H1 (cell line): ENCODE measurements at regions not wholly inside any gene's neighbourhood (a gene's known extent, or its start where the extent isn't known, plus 50 kb on each side); places are given as distances from the start of the nearest gene placed in this dataset.

Experiments used
- CTCF ChIA-PET: fragments of 300-600 bp; sonication (Branson Sonifier 250); formaldehyde crosslinking; loops from one replicate; lab custom pipeline; 2021; ENCODE audit not compliant: partially characterized antibody; lab: Charles Lee
- POLR2A ChIA-PET: fragments of 300-600 bp; sonication (Branson Sonifier 250); formaldehyde crosslinking; loops from one replicate; lab custom pipeline; 2021; ENCODE audit warnings: inconsistent platforms; ENCODE audit not compliant: partially characterized antibody; lab: Charles Lee
- DNase-seq, 2 experiments: peaks; one replicate each; pipeline versions ENCODE4 v3.0.0 to v3.0.0-alpha.2; 2010 to 2022; ENCODE audit warnings: low spot score in 2 of 2, low read depth in 1 of 2, mixed read lengths in 1 of 2
- FAIRE-seq: peaks from 2 replicates; lab custom pipeline; 2011; peaks lifted over from hg19 to GRCh38; lab: Jason Lieb, UNC
- H2AFZ ChIP-seq: 2 replicates; pipeline ENCODE4 v1.8.1; 2012; ENCODE audit warnings: low read length, inconsistent platforms
- H2AK5ac ChIP-seq: 2 replicates; pipeline ENCODE4 v1.6.1; 2013; ENCODE audit warnings: low read depth, low read length
- H2BK120ac ChIP-seq: replicated peaks from 2 replicates; pipeline ENCODE3; 2013; ENCODE audit warnings: low read depth, low read length, inconsistent platforms
- H2BK12ac ChIP-seq: 2 replicates; pipeline ENCODE4 v1.6.1; 2013; ENCODE audit warnings: low read depth, low read length
- H2BK15ac ChIP-seq: 2 replicates; pipeline ENCODE4 v1.6.1; 2013; ENCODE audit warnings: low read length
- H2BK20ac ChIP-seq: 2 replicates; pipeline ENCODE4 v1.6.1; 2013; ENCODE audit warnings: low read length
- H2BK5ac ChIP-seq: 2 replicates; pipeline ENCODE4 v1.6.1; 2013; ENCODE audit warnings: low read depth, low read length
- H3K14ac ChIP-seq: 2 replicates; pipeline ENCODE4 v1.6.1; 2013; ENCODE audit warnings: inconsistent platforms; ENCODE audit not compliant: insufficient read length
- H3K18ac ChIP-seq: 2 replicates; pipeline ENCODE4 v1.6.1; 2013; ENCODE audit warnings: low read length; ENCODE audit errors: extremely low read depth
- H3K23ac ChIP-seq: 2 replicates; pipeline ENCODE4 v1.6.1; 2013; ENCODE audit warnings: inconsistent platforms; ENCODE audit not compliant: insufficient read length
- H3K23me2 ChIP-seq: 2 replicates; pipeline ENCODE4 v1.6.1; 2013; ENCODE audit warnings: low read depth, low read length
- H3K27ac ChIP-seq: 2 replicates; pipeline ENCODE4 v1.6.1; 2011; ENCODE audit warnings: low read depth, low read length, inconsistent platforms
- H3K27me3 ChIP-seq, 4 experiments: replicated peaks in 1 of 4; 1 replicate in 1 of 4; 2 replicates in 3 of 4; pipeline versions ENCODE4 v1.6.1 to v1.8.1; 2011 to 2013; ENCODE audit warnings: low read length in 3 of 4, mild to moderate bottlenecking in 3 of 4, inconsistent platforms in 2 of 4, mixed read lengths in 2 of 4, moderate library complexity in 1 of 4; ENCODE audit not compliant: control insufficient read depth in 3 of 4, insufficient read depth in 3 of 4; ENCODE audit errors: extremely low read depth in 1 of 4
- H3K36me3 ChIP-seq, 4 experiments: 2 replicates each; pipeline versions ENCODE4 v1.6.1 to v1.8.1; 2011 to 2013; ENCODE audit warnings: mild to moderate bottlenecking in 4 of 4, low read length in 3 of 4, moderate library complexity in 2 of 4, control low read depth in 1 of 4, inconsistent platforms in 1 of 4; ENCODE audit not compliant: insufficient read depth in 4 of 4, control insufficient read depth in 2 of 4
- H3K4ac ChIP-seq: replicated peaks from 2 replicates; pipeline ENCODE3; 2013; ENCODE audit warnings: low read length, low read depth, mixed read lengths, inconsistent platforms; ENCODE audit not compliant: insufficient read length
- H3K4me1 ChIP-seq, 4 experiments: replicated peaks in 1 of 4; 1 replicate in 1 of 4; 2 replicates in 3 of 4; pipeline versions ENCODE4 v1.6.1 to v1.8.1; 2011 to 2013; ENCODE audit warnings: low read length in 3 of 4, inconsistent platforms in 2 of 4, mixed read lengths in 1 of 4; ENCODE audit not compliant: insufficient read depth in 4 of 4, control insufficient read depth in 3 of 4
- H3K4me2 ChIP-seq, 2 experiments: 2 replicates each; pipeline versions ENCODE4 v1.6.1 to v1.8.1; 2011 to 2013; ENCODE audit warnings: low read depth in 2 of 2, low read length in 2 of 2, control low read depth in 1 of 2, inconsistent platforms in 1 of 2, mild to moderate bottlenecking in 1 of 2; ENCODE audit not compliant: insufficient read depth in 1 of 2
- H3K4me3 ChIP-seq, 4 experiments: fragments of 200-600, 300-600 bp in 1 of 4; sonication (generic), shearing (Covaris generic), sonication (Bioruptor Twin) in 1 of 4; 2 replicates each; pipeline versions ENCODE4 v1.5.1 to v1.8.1; 2011 to 2016; ENCODE audit warnings: low read length in 4 of 4, low read depth in 3 of 4, control low read depth in 2 of 4, inconsistent platforms in 2 of 4, mild to moderate bottlenecking in 2 of 4, mixed read lengths in 1 of 4, moderate library complexity in 1 of 4; ENCODE audit not compliant: insufficient read depth in 2 of 4; ENCODE audit errors: extremely low read depth in 1 of 4
- H3K56ac ChIP-seq: replicated peaks from 2 replicates; pipeline ENCODE3; 2013; ENCODE audit warnings: low read depth, mild to moderate bottlenecking, mixed read lengths, low read length, inconsistent platforms; ENCODE audit not compliant: insufficient read length
- H3K79me1 ChIP-seq: 2 replicates; pipeline ENCODE4 v1.6.1; 2013; ENCODE audit warnings: low read depth, low read length, control low read depth
- H3K79me2 ChIP-seq, 2 experiments: 2 replicates each; pipeline versions ENCODE4 v1.6.1 to v1.8.1; 2012 to 2013; ENCODE audit warnings: low read length in 2 of 2, mild to moderate bottlenecking in 2 of 2, inconsistent platforms in 1 of 2; ENCODE audit not compliant: insufficient read depth in 2 of 2, control insufficient read depth in 1 of 2
- H3K9ac ChIP-seq, 4 experiments: replicated peaks in 1 of 4; 1 replicate in 1 of 4; 2 replicates in 3 of 4; pipeline versions ENCODE4 v1.6.1 to v1.8.1; 2011 to 2013; ENCODE audit warnings: low read depth in 3 of 4, low read length in 3 of 4, control low read depth in 2 of 4, mild to moderate bottlenecking in 2 of 4, moderate library complexity in 2 of 4, inconsistent platforms in 1 of 4; ENCODE audit errors: extremely low read depth in 1 of 4
- H3K9me3 ChIP-seq, 2 experiments: 2 replicates each; pipeline versions ENCODE4 v1.6.1 to v1.8.1; 2012 to 2013; ENCODE audit warnings: mild to moderate bottlenecking in 2 of 2, moderate library complexity in 2 of 2, control low read depth in 1 of 2, inconsistent platforms in 1 of 2, low read depth in 1 of 2, low read length in 1 of 2, mixed read lengths in 1 of 2; ENCODE audit not compliant: insufficient read depth in 2 of 2
- H4K20me1 ChIP-seq, 2 experiments: replicated peaks in 1 of 2; 2 replicates each; pipeline versions ENCODE3 to v1.8.1; 2011 to 2013; ENCODE audit warnings: inconsistent platforms in 2 of 2, low read length in 2 of 2, mild to moderate bottlenecking in 1 of 2; ENCODE audit not compliant: insufficient read depth in 2 of 2, control insufficient read depth in 1 of 2
- H4K5ac ChIP-seq: 2 replicates; pipeline ENCODE4 v1.6.1; 2013; ENCODE audit warnings: low read length, low read depth, mixed read lengths, inconsistent platforms; ENCODE audit not compliant: insufficient read length
- H4K8ac ChIP-seq: 2 replicates; pipeline ENCODE4 v1.8.0; 2013; ENCODE audit warnings: mild to moderate bottlenecking, moderate library complexity, low read length, inconsistent platforms; ENCODE audit not compliant: insufficient read depth; ENCODE audit errors: extremely low read depth
- H4K91ac ChIP-seq: replicated peaks from 2 replicates; pipeline ENCODE3; 2013; ENCODE audit warnings: low read length, mixed read lengths, inconsistent platforms; ENCODE audit not compliant: insufficient read length
- ATF2 ChIP-seq: IDR thresholded peaks from 2 replicates; pipeline ENCODE4 v1.6.1; 2012; ENCODE audit warnings: low read length, inconsistent platforms
- KDM4A ChIP-seq: IDR thresholded peaks from one replicate; pipeline ENCODE4 v1.7.1; 2012; ENCODE audit warnings: low read depth, mild to moderate bottlenecking, moderate library complexity, low read length, inconsistent platforms; ENCODE audit not compliant: severe bottlenecking
- WGBS, 2 experiments: shearing (Covaris generic) in 1 of 2; methylation state at CpG; one replicate each; pipeline versions ENCODE4 v1.1.6 to v1.1.7; 2013 to 2015; ENCODE audit warnings: low lambda C conversion rate in 2 of 2, mixed read lengths in 2 of 2, inconsistent platforms in 1 of 2, low coverage in 1 of 2, missing lambda C conversion rate in 1 of 2; ENCODE audit not compliant: insufficient replicate concordance in 2 of 2, insufficient coverage in 1 of 2, insufficient read length in 1 of 2; ENCODE audit errors: extremely low coverage in 1 of 2, missing lambda C conversion rate in 1 of 2; 5-methylcytosine and 5-hydroxymethylcytosine counted together

DNA sequence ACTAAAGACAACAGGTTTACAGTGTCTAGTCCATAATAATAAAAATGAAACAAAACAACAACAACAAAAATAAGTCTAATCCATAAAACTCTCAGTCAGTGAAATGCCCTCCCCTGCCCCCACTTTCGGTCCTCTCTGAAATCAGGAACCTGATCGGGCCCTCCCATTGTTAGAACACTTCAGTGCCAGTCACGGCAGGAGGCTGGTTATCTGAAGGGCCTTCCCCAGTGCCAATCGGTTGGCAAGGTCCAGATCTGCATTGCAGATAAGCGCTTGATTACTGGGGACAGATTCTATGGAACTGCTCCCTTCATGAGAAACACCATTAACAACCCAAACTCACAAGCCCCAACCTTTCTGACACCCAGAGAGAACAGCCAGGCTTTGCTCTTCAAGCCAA is 72.2 kb upstream of the EEPD1 start:
- Histone ChIP-seq H2AK5ac (no peak overlapping the region), H3K23ac (no peak overlapping the region), H4K8ac (no peak overlapping the region), H3K79me2 (no peaks in the 10 kb centered on the region), H3K36me3 (no peaks in the 10 kb centered on the region), H4K20me1 (no peaks in the 10 kb centered on the region), H3K79me1 (no peaks in the 10 kb centered on the region), H3K23me2 (no peaks in the 10 kb centered on the region), H2BK20ac (no peak overlapping the region), H4K5ac (no peak overlapping the region), H3K14ac (no peak overlapping the region), H3K18ac (no peak overlapping the region), H3K27me3 (no peaks in the 10 kb centered on the region; a peak in 2 of 7 replicates), H3K4me3 (no peak overlapping the region), H2BK15ac (no peak overlapping the region), H3K27ac (no peak overlapping the region), H4K91ac (no peak overlapping the region), H3K9ac (no peak overlapping the region), H3K4ac (no peak overlapping the region), H3K4me2 (no peak overlapping the region), H2BK120ac (no peak overlapping the region), H2BK12ac (no peak overlapping the region), H2AFZ (no peak overlapping the region), H3K9me3 (no peaks in the 10 kb centered on the region), H3K4me1 (peaks cover 0 to 5% (median 0%) of the 10 kb centered on the region in 4 experiments; a peak in 2 of 7 replicates), H3K56ac (no peak overlapping the region), H2BK5ac (no peak overlapping the region)
- ChIA-PET CTCF (interaction anchor here (1.4 to 2.8 kb wide), 4 partner anchors 40 to 204 kb away, joined by 3 to 13 read pairs (median 4); no protein-coding TSS in a partner anchor), POLR2A (no interaction called here)
- no peak for DNase-seq
- WGBS, 2 experiments = 92% methylated on average over 5 of the region's 5 CpGs; no CpG with 5 or more reads in 1 of the 2 experiments
- FAIRE-seq = no peak
- TF ChIP-seq ATF2 (no peak), KDM4A (no peak)
